HS-5 (cell line): ENCODE measurements at regions not wholly inside any gene's neighbourhood (a gene's known extent, or its start where the extent isn't known, plus 50 kb on each side); places are given as distances from the start of the nearest gene placed in this dataset.

ENCODE experiments used
- DNase-seq: peaks from one replicate; pipeline ENCODE4 v3.0.0-alpha.2; 2012; ENCODE audit warnings: low read depth

GRCh38 chr2:78601113-78601512 is 424.4 kb upstream of the REG3G start:
- no peak for DNase-seq

GRCh38 chr2:78602862-78603261 is 422.6 kb upstream of the REG3G start:
- no peak for DNase-seq

GRCh38 chr2:78606895-78607294 is 418.6 kb upstream of the REG3G start:
- no peak for DNase-seq

GRCh38 chr2:78614726-78615125 is 410.8 kb upstream of the REG3G start:
- DNase-seq, result no peak

GRCh38 chr2:78615956-78616355 is 409.5 kb upstream of the REG3G start:
- DNase-seq, result no peak

- no peak for DNase-seq
Measured at GRCh38 chr2:78634425-78634824, 391.1 kb upstream of the REG3G start.

- DNase-seq, result peak; percentile 18
Measured at GRCh38 chr2:78644854-78645253, 380.6 kb upstream of the REG3G start.

- no peak for DNase-seq
Measured at GRCh38 chr2:78646533-78647364, 378.8 kb upstream of the REG3G start.

GRCh38 chr2:78648558-78648957 is 376.9 kb upstream of the REG3G start:
- peak; percentile 10 for DNase-seq

- no peak for DNase-seq
Measured at GRCh38 chr2:78654941-78655340, 370.6 kb upstream of the REG3G start.

GRCh38 chr2:78676921-78677696 is 348.4 kb upstream of the REG3G start:
- DNase-seq, result no peak

- no peak for DNase-seq
Measured at GRCh38 chr2:78677774-78678173, 347.7 kb upstream of the REG3G start.

- DNase-seq, result no peak
Measured at GRCh38 chr2:78681386-78681785, 344.1 kb upstream of the REG3G start.

GRCh38 chr2:78682781-78683180 is 342.7 kb upstream of the REG3G start:
- DNase-seq, result no peak

GRCh38 chr2:78686625-78687153 is 338.8 kb upstream of the REG3G start:
- DNase-seq, result no peak

GRCh38 chr2:78699696-78700095 is 325.8 kb upstream of the REG3G start:
- no peak for DNase-seq

- no peak for DNase-seq
Measured at GRCh38 chr2:78701546-78701945, 324.0 kb upstream of the REG3G start.

- DNase-seq, result no peak
Measured at GRCh38 chr2:78707776-78708386, 317.6 kb upstream of the REG3G start.

- no peak for DNase-seq
Measured at GRCh38 chr2:78710632-78711375, 314.7 kb upstream of the REG3G start.

- no peak for DNase-seq
Measured at GRCh38 chr2:78715293-78715692, 310.2 kb upstream of the REG3G start.

- no peak for DNase-seq
Measured at GRCh38 chr2:78718024-78718423, 307.5 kb upstream of the REG3G start.

GRCh38 chr2:78718473-78718872 is 307.0 kb upstream of the REG3G start:
- peak; percentile 59 for DNase-seq
